Transverse colon (tissue), 4 donors: ENCODE measurements at regions not wholly inside any gene's neighbourhood (a gene's known extent, or its start where the extent isn't known, plus 50 kb on each side); places are given as distances from the start of the nearest gene placed in this dataset.

ENCODE experiments used
- CTCF ChIP-seq, 5 experiments: fragments of 200-600 bp in 3 of 5; fragments of 450-650 bp in 2 of 5; sonication (generic) in 3 of 5; IDR thresholded peaks; 1 replicate in 2 of 5; 2 replicates in 3 of 5; pipeline ENCODE4 v1.5.1; 2016 to 2017; ENCODE audit warnings: antibody characterized with exemption in 5 of 5, inconsistent platforms in 3 of 5, mild to moderate bottlenecking in 2 of 5, moderate library complexity in 1 of 5
- EP300 ChIP-seq: sonication (generic); formaldehyde crosslinking; IDR thresholded peaks from one replicate; pipeline ENCODE4 v1.6.1; 2017; ENCODE audit warnings: antibody characterized with exemption, low read depth
- POLR2A ChIP-seq: fragments of 450-650 bp; IDR thresholded peaks from one replicate; pipeline ENCODE4 v1.6.1; 2016; ENCODE audit warnings: antibody characterized with exemption, mild to moderate bottlenecking, moderate library complexity
- POLR2AphosphoS5 ChIP-seq, 3 donors: sonication (generic); formaldehyde crosslinking; IDR thresholded peaks; one replicate each; pipeline ENCODE4 v1.6.1; 2016; ENCODE audit warnings: antibody characterized with exemption in 3 of 3

DNA sequence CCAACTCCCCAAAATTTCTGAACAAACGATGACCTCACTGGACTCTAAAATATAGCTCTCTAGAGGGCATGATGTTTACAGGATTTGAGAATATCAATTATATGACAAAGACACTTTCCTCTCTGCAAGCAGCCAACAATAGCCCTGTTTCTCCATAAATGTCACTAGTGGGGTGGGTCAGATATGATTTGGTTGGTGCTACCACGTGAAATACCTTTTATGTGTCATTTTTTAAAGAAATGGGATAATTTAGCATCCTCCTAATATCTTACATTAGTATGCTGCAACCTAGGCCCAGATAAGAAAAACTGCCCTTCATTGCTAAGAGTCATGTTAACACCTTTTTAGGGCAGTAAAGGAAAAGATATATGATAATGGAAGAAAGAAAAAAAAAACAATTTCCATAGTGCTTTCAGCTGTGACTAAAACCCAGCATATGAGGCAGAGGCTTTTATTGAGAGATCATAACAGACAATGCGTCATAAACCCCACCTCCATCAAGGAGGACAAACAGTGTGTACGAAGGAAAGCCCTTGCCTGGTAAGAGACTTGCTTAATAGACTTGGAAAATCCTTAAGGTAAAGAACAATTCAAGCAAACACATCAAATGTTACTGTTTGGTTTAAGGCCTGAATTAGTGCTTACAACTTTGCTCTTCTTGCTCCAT is 372.4 kb upstream of the PAPPA start:
- TF ChIP-seq CTCF (IDR thresholded peaks at IDR 0.05) (no peak), POLR2AphosphoS5 (IDR thresholded peaks at IDR 0.05) (no peak), POLR2A (no peak), EP300 (no peak)
